H1 (cell line): ENCODE measurements at regions not wholly inside any gene's neighbourhood (a gene's known extent, or its start where the extent isn't known, plus 50 kb on each side); places are given as distances from the start of the nearest gene placed in this dataset.

ENCODE experiments used
- ASH2L ChIP-seq: fragments of 200-600, 300-600 bp; sonication (generic); IDR thresholded peaks from one replicate; pipeline ENCODE4 v1.7.1; 2017; ENCODE audit warnings: low read length
- BACH1 ChIP-seq: IDR thresholded peaks from 2 replicates; pipeline ENCODE4 v1.6.1; 2012; ENCODE audit warnings: low read length, improper control_type of control experiment
- RAD21 ChIP-seq, 2 experiments: IDR thresholded peaks in 1 of 2; conservative IDR thresholded peaks in 1 of 2; 2 replicates each; pipeline ENCODE4 v1.6.1; 2011; ENCODE audit warnings: low read depth in 2 of 2, low read length in 2 of 2, improper control_type of control experiment in 1 of 2, inconsistent platforms in 1 of 2, mild to moderate bottlenecking in 1 of 2, moderate library complexity in 1 of 2
- SIN3A ChIP-seq, 2 experiments: IDR thresholded peaks in 1 of 2; conservative IDR thresholded peaks in 1 of 2; 2 replicates each; pipeline ENCODE4 v1.6.1; 2011 to 2012; ENCODE audit warnings: low read length in 2 of 2, improper control_type of control experiment in 1 of 2, low read depth in 1 of 2, mild to moderate bottlenecking in 1 of 2
- TBP ChIP-seq: IDR thresholded peaks from 2 replicates; pipeline ENCODE4 v1.6.1; 2011; ENCODE audit warnings: low read depth, low read length, improper control_type of control experiment

DNA sequence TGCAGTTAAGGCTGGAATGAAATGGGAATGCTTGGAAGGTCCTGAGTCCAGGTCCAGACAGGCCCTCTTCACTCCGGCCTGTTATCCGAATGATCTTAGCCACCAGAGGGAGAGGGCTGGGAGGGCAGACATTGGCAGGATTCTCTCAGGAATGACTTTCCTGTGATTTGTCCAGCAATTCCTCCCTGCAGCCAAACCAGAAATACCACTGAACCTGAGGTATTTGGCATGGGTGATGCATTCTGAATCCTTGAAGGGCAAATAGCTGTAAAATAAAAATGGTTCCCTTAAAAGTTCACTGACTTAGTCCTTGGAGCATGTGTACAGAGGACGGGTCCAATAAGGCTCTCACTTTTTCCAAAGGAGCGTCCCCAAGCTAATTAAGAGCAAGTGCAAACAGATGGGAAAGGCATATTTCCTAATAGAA, 77.5 kb upstream of the HABP2 start (continued):
- TF ChIP-seq SIN3A (conservative IDR thresholded peaks at IDR 0.05 in 1 of 2, IDR thresholded peaks at IDR 0.05 in 1 of 2; ENCODE audit: low read depth in 1 of 2, low read length in 2 of 2): no peak
- no peak for TF ChIP-seq RAD21 (IDR thresholded peaks at IDR 0.05 in 1 of 2, conservative IDR thresholded peaks at IDR 0.05 in 1 of 2; ENCODE audit: low read depth in 2 of 2, low read length in 2 of 2)
- no peak for TF ChIP-seq BACH1
- TF ChIP-seq ASH2L: no peak
- no peak for TF ChIP-seq TBP
